Superior temporal gyrus (tissue), 1 donor: ENCODE measurements at regions not wholly inside any gene's neighbourhood (a gene's known extent, or its start where the extent isn't known, plus 50 kb on each side); places are given as distances from the start of the nearest gene placed in this dataset.
A peak's percentile ranks its signal among the peaks of the same experiment; 100 is the strongest.

Source experiments
- DNase-seq: peaks from one replicate; pipeline ENCODE4 v3.0.0-alpha.2; 2016; ENCODE audit errors: extremely low spot score

GRCh38 chr1:58909914-58910681, 126.3 kb upstream of the JUN start:
- DNase-seq, result no peak

- no peak for DNase-seq
Measured at GRCh38 chr1:58911841-58912499, 128.1 kb upstream of the JUN start.

GRCh38 chr1:58914925-58915324, 131.1 kb upstream of the JUN start:
- no peak for DNase-seq

- DNase-seq, result no peak
Measured at GRCh38 chr1:58917436-58917835, 133.6 kb upstream of the JUN start.

- DNase-seq, result no peak
Measured at GRCh38 chr1:58919226-58919958, 135.5 kb upstream of the JUN start.

- DNase-seq, result peak; percentile 70
Measured at GRCh38 chr1:58919959-58920321, 136.1 kb upstream of the JUN start.

- no peak for DNase-seq
Measured at GRCh38 chr1:58921342-58921741, 137.5 kb upstream of the JUN start.

- DNase-seq, result no peak
Measured at GRCh38 chr1:58921751-58922150, 137.9 kb upstream of the JUN start.

GRCh38 chr1:58922302-58923089, 138.6 kb upstream of the JUN start:
- DNase-seq, result no peak

- no peak for DNase-seq
Measured at GRCh38 chr1:58923090-58923470, 139.2 kb upstream of the JUN start.

- no peak for DNase-seq
Measured at GRCh38 chr1:58924016-58924565, 140.2 kb upstream of the JUN start.

- DNase-seq, result no peak
Measured at GRCh38 chr1:58924821-58925220, 141.0 kb upstream of the JUN start.

GRCh38 chr1:58925247-58925646, 141.4 kb upstream of the JUN start:
- DNase-seq, result no peak

- no peak for DNase-seq
Measured at GRCh38 chr1:58926152-58926551, 142.3 kb upstream of the JUN start.

- DNase-seq, result no peak
Measured at GRCh38 chr1:58927041-58927721, 143.3 kb upstream of the JUN start.

GRCh38 chr1:58927722-58928085, 143.9 kb upstream of the JUN start:
- no peak for DNase-seq

GRCh38 chr1:58928514-58928913, 144.7 kb upstream of the JUN start:
- DNase-seq, result no peak

GRCh38 chr1:58929671-58930325, 146.0 kb upstream of the JUN start:
- no peak for DNase-seq

GRCh38 chr1:58931024-58931423, 147.2 kb upstream of the JUN start:
- no peak for DNase-seq

GRCh38 chr1:58931756-58932155, 147.9 kb upstream of the JUN start:
- no peak for DNase-seq
